ENCODE measurements at regions not wholly inside any gene's neighbourhood (a gene's known extent, or its start where the extent isn't known, plus 50 kb on each side); places are given as distances from the start of the nearest gene placed in this dataset.

GRCh38 chr22:48603621-48604320 lies 1223.9 kb downstream of the BRD1 start:
- TF ChIP-seq CTCF (tag by site-specific recombination; IDR thresholded peaks at IDR 0.05) (no peak), PRDM10 (tag by site-specific recombination; IDR thresholded peaks at IDR 0.05) (no peak), ZNF692 (tag by site-specific recombination; IDR thresholded peaks at IDR 0.05) (no peak), ZFP37 (tag by site-specific recombination; IDR thresholded peaks at IDR 0.05) (no peak), KLF7 (tag by site-specific recombination; IDR thresholded peaks at IDR 0.05; ENCODE audit: borderline replicate concordance) (no peak), GLI4 (tag by site-specific recombination; IDR thresholded peaks at IDR 0.05) (no peak)
